Transverse colon (tissue), 4 donors: ENCODE measurements at regions not wholly inside any gene's neighbourhood (a gene's known extent, or its start where the extent isn't known, plus 50 kb on each side); places are given as distances from the start of the nearest gene placed in this dataset.

Experiments
- EP300 ChIP-seq: sonication (generic); formaldehyde crosslinking; IDR thresholded peaks from one replicate; pipeline ENCODE4 v1.6.1; 2017; ENCODE audit warnings: antibody characterized with exemption, low read depth
- POLR2AphosphoS5 ChIP-seq, 3 donors: sonication (generic); formaldehyde crosslinking; IDR thresholded peaks; one replicate each; pipeline ENCODE4 v1.6.1; 2016; ENCODE audit warnings: antibody characterized with exemption in 3 of 3
- TF ChIP-seq, protein P1 (sequence below), 5 experiments: fragments of 200-600 bp in 3 of 5; fragments of 450-650 bp in 2 of 5; sonication (generic) in 3 of 5; IDR thresholded peaks; 1 replicate in 2 of 5; 2 replicates in 3 of 5; pipeline ENCODE4 v1.5.1; 2016 to 2017; ENCODE audit warnings: antibody characterized with exemption in 5 of 5, inconsistent platforms in 3 of 5, mild to moderate bottlenecking in 2 of 5, moderate library complexity in 1 of 5

DNA sequence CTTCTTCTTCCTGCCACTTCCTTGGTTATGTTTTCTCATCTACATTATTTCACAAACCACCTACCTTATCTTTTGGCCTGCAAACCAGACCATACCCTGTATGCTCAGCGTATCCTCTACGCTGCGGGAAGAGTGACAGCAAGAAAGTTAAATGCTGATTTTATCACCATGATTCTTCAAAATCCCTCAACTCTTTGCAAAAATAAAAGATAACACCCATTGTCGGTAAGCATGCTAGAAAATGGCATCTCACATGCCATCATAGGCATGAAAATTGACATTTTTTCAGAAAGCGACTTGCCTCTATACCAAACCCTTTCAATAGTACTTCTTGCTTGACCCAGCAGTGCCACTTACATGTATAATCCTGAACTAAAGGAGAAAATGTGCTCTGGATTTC lies 102.0 kb downstream of the HPGD start:
- TF ChIP-seq, protein P1, sequence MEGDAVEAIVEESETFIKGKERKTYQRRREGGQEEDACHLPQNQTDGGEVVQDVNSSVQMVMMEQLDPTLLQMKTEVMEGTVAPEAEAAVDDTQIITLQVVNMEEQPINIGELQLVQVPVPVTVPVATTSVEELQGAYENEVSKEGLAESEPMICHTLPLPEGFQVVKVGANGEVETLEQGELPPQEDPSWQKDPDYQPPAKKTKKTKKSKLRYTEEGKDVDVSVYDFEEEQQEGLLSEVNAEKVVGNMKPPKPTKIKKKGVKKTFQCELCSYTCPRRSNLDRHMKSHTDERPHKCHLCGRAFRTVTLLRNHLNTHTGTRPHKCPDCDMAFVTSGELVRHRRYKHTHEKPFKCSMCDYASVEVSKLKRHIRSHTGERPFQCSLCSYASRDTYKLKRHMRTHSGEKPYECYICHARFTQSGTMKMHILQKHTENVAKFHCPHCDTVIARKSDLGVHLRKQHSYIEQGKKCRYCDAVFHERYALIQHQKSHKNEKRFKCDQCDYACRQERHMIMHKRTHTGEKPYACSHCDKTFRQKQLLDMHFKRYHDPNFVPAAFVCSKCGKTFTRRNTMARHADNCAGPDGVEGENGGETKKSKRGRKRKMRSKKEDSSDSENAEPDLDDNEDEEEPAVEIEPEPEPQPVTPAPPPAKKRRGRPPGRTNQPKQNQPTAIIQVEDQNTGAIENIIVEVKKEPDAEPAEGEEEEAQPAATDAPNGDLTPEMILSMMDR (IDR thresholded peaks at IDR 0.05): no peak
- TF ChIP-seq EP300: no peak
- no peak for TF ChIP-seq POLR2AphosphoS5 (IDR thresholded peaks at IDR 0.05)
